DMS53 (cell line): ENCODE measurements at regions not wholly inside any gene's neighbourhood (a gene's known extent, or its start where the extent isn't known, plus 50 kb on each side); places are given as distances from the start of the nearest gene placed in this dataset.
"Not testable (repeated sequence)": the region's sequence is repeated elsewhere in the genome, so short reads cannot be mapped to it uniquely, and the experiment has no call there.

Source experiments
- DNase-seq: peaks from one replicate; lab custom pipeline; 2025; lab: John Stamatoyannopoulos, UW

DNA sequence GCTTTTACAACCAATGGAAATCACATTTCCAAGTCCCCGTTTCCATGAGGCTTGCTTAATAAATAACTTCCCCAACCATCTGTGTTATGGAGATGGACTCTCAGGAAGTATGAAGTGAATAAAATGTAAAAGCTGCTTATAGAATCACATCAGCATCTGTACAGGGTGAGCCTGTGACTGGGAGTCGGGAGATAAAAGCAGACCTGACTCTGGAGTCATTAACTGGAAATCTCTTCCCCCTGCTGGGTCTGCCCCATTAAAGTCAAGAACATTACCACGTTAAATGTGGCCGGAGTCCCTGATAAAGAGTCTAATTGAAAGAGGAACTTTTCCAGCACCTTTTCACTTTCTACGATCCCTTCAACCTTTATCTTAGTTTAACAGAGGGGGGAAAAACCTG, 368.5 kb downstream of the DOK5 start:
- no peak for DNase-seq

DNA sequence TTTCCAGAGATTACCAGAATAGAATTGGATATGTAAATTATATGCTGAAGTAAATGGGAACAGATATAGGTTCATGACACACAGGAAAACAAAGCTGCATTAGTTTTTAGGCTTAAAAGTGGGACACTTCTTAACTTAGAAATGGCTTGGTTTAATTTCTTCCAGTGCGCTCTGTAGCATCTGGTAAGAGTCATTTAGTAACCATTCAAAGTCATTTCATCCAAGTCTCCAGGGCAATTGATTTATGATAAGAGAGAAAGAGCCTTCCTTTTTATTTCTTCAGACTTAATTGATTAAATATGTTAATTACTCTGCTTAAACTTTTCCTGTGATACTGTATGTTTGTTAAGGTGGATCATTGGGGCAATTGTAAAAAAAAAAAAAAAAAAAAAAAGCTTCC, 368.0 kb downstream of the DOK5 start:
- DNase-seq = no peak

DNA sequence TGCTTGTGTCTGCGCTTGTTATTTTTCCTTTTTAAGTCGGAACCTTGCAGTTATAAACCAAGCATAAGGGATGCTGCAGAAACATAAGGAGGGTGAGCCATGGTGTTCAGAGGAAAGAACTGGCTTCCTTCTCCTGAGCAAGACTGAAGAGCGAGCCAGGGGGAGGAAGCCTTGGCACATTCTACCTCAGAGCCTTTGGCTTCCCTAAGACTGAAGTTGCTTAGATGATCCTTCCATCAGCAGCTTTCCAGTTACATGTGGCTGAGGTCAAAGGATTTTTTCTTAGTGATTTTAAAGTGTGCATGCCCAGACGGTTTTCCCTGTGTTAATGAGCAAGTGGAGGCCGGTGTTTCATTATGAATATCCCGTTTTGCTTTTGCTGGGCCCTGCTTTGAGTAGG, 363.8 kb downstream of the DOK5 start:
- DNase-seq = no peak

DNA sequence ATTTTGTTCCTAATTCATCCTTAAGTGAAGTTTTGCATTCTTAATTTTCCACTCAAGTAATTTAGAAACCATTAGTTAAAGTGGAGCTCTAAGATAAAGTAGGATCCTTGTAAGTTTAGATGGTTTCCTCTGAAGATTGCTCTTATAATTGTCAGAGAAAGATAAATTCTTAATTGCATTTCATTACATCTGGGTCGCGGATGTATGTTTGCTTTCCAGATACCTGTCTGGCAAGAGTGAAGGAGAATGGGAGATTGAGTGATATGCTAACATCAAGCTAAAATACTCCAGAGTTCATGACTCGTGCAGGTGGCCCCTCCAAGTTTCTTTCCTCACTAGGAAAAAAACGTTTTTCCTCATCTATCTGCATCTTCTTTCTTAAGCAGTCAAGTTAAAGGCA, 361.8 kb downstream of the DOK5 start:
- no peak for DNase-seq

DNA sequence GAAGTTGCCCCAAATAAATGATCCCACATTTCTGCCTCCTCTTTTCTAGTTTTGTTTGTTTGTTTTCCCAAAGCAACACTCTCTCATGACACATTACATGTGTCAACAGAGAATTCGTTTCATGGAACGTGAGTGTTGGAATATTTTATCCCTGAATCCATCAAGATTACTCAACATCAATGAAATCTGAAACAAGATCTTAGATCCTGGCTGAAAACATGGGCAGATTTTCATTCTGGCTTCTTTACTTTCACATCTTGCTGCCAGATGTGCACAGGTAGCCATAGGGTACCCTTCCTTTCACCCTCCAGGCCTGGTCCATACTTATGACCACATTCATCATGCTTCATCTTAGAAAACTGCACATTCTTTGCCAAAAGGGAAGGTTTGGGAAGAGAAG, 347.0 kb downstream of the DOK5 start:
- DNase-seq = no peak

DNA sequence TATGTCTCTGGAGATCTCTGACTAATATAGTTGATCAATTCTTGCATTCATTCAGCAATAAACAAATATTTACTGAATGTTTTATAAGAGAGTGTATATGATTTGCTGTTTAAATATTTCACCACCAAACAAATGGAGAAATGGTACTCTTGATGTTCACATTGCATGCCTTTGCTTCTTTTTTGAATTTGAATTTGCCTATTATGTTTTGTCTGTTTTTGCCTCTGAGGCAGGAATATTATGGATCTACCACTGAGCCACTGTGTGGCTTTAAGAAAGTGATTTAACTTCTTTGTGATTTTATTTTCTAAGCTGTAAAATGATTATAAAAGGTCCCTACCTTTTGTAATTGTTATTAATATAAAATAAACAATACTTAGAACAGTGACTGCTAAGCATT, 345.0 kb downstream of the DOK5 start:
- DNase-seq = no peak

DNA sequence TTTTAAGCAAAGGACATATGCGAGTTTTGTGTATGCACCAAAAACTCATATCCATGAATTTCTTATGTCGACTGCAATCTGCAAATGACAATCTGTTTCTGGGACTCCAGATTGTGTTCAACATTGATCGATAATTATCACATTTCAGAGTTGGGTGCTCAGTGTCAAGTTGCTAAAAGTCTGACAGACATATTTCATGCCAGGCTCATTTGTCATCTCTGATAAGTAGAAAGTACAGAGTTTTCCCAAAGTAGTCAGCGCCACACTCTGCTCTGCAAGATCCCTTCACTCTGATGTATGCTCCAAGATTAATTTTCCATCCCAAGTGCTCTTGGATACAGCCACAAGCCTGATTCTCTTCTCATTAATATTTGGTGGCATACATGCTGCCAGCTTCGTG, 331.1 kb downstream of the DOK5 start:
- DNase-seq = no peak

DNA sequence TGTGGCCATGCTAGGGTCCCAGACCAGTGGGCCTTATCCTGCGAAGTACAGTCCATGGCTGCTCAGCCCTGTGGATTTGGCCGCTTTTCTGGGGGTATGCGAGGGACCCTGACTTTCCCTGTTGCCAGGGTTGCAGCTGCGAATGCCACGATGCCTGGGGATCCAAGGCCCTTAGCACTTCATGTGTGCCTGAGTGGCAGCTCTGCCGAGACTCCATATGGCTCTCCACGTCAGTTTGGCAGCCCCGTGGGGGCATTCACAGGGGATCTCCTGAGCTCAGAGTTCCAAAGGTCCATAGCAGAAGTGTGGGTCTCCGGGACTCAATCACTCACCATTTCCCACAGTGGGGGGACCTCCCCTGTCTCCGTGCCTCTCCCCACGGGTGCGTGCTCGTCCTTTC, 319.5 kb downstream of the DOK5 start:
- DNase-seq = no peak

DNA sequence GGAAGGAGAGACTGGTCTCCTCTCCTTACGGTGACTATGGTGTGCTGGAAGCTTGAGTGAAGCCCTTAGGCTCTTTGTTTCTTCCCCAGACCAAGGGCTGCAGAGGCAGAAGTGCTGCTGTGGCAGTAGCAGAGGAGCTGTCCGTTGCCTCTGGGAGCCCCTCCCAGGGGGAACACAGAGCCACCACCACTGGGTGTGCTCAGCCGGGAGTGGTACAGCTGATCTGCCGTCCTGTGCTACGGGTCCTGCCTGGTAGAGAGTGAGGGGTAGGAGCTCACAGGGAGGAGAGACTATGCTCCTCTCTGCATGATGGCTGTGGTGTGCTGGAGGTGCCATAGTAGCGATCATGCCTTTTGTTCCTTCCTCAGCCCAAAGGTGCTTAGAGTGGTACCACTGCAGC, 318.7 kb downstream of the DOK5 start:
- no peak for DNase-seq

DNA sequence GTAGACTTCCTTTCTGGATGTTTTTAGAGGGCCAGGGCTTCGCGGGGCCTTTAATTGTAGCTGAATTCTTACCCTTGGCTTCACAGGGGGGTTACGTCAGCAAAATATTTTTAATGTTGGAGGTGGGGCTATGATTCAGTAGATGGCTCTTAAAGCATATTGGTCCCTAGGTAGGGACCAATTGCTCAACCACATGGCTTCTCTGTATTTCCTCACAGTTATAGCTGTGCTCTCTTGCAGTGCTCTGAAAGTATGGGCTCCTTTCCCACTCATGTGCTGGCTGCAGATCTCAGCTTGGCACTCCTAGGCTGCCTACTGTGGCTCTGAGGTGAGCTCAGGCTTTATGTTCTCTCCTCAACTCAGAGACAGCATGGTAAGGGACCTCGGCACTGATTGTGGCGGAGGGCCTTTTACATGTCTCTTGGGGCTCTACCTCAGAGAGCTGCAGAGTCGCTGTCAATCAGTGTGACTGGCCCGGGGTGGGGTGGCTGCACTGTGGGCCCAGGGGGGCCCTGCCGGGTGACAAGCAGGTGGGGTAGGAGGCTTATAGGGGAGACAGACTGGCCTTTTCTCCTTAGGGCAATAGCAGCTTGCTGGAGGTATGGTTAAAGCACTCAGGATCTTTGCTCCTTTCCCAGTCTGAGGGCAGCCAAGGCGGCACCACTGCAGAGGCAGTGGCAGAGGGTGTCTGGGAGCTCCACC, 318.0 kb downstream of the DOK5 start:
- DNase-seq = no peak

DNA sequence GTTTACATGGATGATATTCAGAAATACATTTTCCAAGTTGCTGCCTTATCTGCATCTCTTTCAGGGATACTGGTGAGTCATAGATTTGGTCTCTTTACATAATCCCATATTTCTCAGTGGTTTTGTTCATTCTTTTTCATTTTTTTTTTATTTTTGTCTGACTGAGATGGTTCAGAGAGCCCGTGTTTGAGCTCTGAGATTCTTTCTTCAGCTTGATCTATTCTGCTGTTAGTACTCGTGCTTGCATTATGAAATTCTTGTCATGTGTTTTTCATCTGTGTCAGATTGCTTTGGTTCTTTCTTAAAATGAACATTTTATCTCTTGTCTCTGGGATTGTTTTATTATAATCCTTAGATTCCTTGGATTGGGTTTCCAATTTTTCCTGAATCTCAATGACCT, 317.3 kb downstream of the DOK5 start:
- DNase-seq = no peak

DNA sequence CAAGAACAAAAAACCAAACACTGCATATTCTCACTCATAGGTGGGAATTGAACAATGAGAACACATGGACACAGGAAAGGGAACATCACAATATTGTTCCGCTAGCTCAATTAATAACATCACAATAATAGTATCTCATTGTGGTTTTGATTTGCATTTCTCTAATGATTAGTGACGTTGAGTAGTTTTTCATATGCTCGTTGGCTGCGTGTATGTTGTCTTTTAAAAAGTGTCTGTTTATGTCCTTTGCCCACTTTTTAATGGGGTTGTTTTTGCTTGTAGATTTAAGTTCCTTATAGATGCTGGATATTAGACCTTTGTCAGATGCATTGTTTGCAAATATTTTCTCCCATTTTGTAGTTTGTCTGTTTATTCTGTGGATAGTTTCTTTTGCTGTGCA, 312.9 kb downstream of the DOK5 start:
- not testable (repeated sequence) for DNase-seq

DNA sequence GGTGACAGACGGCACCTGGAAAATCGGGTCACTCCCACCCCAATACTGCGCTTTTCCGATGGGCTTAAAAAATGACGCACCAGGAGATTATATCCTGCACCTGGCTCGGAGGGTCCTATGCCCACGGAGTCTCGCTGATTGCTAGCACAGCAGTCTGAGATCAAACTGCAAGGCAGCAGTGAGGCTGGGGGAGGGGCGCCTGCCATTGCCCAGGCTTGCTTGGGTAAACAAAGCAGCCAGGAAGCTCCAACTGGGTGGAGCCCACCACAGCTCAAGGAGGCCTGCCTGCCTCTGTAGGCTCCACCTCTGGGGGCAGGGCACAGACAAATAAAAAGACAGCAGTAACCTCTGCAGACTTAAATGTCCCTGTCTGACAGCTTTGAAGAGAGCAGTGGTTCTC, 307.4 kb downstream of the DOK5 start:
- DNase-seq = not testable (repeated sequence)

DNA sequence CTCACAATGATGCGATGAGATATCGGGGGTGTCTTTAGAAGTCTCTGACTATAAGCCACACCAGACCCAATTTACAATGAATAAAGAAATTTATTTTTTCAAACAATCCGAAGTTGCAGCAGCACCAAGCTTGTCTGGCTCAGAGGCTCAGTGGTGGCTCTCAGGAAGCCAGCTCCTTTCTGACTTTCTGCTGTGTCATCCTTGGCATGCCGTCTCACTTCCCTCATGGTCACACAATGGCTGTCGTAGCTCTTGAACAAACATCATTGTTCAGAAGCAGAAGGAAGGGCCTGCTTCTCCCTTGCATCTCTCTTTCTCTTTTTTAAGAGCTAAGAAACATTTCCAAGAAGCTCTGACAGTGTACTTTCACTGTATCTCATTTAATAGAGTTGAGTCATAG, 299.0 kb downstream of the DOK5 start:
- DNase-seq = no peak

DNA sequence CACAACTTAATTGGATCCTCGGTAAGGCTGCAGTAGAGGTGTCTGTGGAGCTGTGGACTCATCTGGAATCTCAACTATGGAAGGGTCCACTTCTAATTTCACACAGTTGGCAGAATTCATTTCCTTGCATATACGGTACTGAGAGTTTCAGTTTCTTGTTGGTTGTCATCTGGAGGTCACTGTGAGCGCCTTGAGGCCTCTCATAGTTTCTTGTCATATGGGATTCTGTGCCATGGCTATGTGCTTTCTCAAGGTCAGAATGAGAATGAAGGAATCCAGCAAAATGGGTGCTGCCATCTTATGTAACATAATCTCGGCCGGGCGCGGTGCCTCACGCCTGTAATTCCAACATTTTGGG, 298.2 kb downstream of the DOK5 start:
- no peak for DNase-seq

DNA sequence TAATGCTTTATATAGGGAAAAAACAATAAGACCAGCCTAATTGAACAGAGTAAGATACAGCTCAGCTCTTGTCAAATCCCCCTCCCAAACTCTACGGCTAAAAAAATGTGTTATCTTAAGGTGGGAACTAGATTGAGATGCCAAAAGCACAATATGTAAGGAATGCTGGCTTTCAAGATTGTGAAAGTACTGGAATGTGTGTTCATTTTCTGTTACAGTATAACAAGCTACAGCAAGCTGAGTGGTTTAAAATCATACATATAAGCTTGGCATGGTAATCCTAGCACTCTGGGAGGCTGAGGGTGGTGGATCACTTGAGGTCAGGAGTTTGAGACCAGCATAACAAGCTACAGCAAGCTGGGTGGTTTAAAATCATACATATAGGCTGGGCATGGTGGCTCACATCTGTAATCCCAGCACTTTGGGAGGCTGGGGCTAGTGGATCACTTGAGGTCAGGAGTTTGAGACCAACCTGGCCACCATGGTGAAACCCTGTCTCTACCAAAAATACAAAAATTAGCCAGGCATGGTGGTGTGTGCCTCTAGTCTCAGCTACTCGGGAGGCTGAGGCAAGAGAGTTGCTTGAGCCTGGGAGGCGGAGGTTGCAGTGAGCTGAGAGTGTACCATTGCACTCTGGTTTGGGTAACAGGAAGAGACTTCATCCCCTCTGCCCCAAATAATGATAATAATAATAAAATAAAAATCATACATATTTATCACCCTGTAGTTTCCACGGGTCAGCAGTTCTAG, 297.7 kb downstream of the DOK5 start:
- DNase-seq = no peak

DNA sequence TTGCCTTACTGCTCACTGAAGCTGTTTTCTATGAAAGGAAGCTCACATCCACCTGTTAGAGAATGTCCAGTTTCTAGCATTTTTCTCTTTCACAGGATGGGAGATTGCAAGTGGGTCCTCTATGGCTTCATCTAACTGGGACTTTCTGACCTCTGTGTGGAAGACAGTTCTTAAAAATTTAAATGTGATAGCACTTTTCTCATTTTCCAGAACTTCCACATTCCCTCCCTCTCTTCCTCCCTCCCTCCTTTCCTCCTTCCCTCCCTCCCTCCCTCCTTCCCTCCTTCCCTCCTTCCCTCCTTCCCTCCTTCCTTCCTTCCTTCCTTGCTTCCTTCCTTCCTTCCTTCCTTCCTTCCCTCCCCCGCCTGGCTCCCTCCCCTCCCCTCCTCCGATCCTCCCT, 291.1 kb downstream of the DOK5 start:
- DNase-seq = no peak

DNA sequence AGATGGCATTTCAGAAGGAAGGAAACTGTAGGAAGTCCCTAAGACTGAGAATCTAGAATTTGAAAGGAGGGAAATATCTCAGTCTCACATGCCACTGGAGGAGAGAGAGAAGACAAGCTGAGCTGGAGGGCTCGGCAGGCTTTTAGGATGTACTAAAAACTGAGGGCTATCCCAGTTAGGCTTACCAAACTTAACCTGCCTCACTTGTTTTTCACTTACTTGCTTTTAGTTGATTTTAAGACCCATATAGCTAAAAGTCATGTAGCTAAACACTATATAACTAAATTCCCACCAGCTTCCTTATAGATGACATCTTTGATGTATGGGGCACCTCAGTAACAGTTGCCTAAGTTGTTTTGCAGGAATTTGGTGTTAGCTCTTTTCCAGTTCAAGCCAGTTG, 288.0 kb downstream of the DOK5 start:
- no peak for DNase-seq

DNA sequence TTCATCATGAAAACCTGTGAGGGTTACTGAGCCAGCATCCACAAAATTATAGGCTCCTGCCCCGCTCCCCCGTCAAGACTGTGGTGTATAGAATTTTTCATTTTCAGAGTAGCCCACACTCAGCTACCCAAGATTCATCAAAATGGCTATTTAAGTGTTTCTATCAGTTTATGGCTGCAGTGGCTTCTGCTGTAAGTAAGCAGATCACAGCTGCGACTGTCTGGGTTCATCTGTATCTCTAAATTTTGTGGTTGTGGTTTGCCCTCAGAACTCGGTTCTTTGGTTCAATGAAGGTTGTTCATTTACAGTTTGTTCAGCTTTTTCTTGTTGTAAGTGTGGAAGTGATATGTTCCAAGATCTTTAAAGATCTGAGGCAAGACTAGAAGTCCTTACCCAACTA, 284.2 kb downstream of the DOK5 start:
- DNase-seq = no peak

DNA sequence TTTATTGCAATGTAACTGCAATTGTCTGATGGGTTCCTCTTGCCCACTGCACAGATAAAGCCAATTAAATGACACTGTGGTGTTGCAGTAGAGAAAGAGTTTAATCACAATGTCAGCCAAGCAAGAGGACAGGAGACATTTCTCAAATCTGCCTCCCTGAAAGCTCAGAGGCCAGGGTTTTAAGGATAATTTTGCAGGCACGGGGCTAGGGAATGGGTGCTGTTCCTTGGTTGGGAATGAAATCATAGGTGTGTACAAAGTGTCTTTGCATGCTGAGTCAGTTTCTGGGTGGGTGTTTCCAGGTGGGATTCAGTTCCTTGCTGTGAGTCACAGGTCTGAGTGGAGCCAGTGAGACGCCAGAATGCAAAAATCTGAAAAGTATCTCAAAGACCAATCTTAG, 271.4 kb downstream of the DOK5 start:
- no peak for DNase-seq

DNA sequence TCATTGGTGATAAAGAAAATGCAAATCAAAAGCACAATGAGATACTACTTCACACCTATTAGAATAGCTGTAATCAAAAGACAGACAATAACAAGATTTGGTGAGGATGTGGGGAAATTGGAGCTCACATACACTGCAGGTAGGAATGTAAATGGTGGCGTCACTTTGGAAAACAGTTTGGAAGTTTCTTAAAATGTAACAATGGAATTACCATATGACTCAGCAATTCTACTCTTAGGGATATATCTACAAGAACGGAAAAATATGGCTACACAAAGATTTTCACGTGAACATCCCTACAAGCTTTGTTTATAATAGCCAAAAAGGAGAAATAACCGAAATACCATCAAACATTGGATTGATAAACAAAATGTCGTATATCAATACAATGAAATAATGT, 270.4 kb downstream of the DOK5 start:
- DNase-seq = no peak

DNA sequence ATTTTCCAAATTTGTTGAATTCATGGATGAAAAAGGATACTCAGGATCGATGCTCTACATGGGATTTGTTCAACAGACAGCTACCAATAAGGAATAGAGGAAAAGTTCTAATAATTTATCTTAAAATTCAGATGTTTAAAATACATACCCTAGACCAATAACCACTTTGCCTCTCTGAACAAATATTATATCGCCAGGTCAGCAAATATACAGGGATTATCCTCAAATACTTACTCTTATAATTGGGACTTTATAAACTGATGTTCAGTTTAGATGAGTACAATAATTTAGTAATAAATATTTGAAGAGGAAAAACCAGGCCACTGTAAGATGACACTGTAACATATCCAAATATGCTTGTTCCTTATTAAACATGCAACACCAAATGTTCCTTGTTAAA, 268.7 kb downstream of the DOK5 start:
- no peak for DNase-seq

DNA sequence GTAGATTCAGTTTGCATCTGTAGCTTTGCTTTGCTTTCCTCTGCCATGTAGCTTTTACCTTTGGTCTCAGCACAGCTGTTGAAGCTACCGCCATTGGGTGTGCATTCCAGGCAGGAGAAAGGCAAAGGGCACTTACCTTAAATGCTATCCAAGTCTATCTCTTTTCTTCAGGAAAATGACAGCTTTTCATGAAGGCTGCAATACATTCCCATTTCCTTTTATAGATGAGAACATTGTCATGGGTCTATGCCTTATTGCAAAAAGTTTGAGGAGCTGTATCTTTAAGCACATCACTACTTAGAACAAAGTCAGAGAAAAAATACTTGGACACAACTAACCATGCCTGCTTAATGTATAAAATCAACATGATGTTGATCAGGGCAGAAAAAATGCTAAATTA, 266.8 kb downstream of the DOK5 start:
- DNase-seq = no peak

DNA sequence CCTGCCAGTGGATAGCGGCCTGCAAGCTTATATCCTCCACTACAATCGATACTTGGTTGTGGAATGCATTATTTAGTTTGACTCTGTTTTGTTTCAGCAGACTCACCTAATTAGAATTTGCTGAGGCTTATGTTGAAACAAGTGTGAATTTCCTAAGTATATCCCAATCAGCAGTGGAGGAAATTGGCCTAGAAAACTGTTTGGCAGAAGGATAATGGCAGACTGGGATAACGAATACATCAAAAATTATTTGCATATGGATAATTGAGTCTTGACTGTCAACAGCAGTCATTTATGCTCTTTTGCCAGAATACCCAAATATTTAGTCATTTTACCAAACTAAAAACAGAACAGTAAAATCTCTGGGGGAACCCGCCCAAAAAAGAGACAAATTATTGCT, 261.0 kb downstream of the DOK5 start:
- DNase-seq = no peak
